Common myeloid progenitor, CD34-positive (primary cell): ENCODE measurements at regions not wholly inside any gene's neighbourhood (a gene's known extent, or its start where the extent isn't known, plus 50 kb on each side); places are given as distances from the start of the nearest gene placed in this dataset.
"Not testable (repeated sequence)": the region's sequence is repeated elsewhere in the genome, so short reads cannot be mapped to it uniquely, and the experiment has no call there.

Source experiments
- CTCF ChIA-PET: fragments of 350-600 bp; sonication (Branson Sonifier 250); formaldehyde crosslinking; loops from one replicate; lab custom pipeline; 2021; ENCODE audit warnings: antibody characterized with exemption; lab: Charles Lee
- POLR2A ChIA-PET: fragments of 350-600 bp; sonication (Branson Sonifier 250); formaldehyde crosslinking; loops from one replicate; lab custom pipeline; 2021; ENCODE audit warnings: antibody characterized with exemption; lab: Charles Lee
- DNase-seq, 3 donors: peaks; one replicate each; pipeline versions ENCODE4 v3.0.0 to v3.0.0-alpha.2; 2013
- H3K27ac ChIP-seq, 2 experiments: 1 replicate in 1 of 2; 2 replicates in 1 of 2; pipeline ENCODE4 v1.7.0; 2013; ENCODE audit warnings: inconsistent platforms in 2 of 2, low read length in 2 of 2, mild to moderate bottlenecking in 2 of 2, low read depth in 1 of 2, moderate library complexity in 1 of 2; ENCODE audit not compliant: severe bottlenecking in 2 of 2, insufficient read depth in 1 of 2, poor library complexity in 1 of 2
- H3K27me3 ChIP-seq, 5 experiments: replicated peaks in 2 of 5; 1 replicate in 3 of 5; 2 replicates in 2 of 5; pipeline versions ENCODE4 v1.6.1 to v1.7.0; 2013; ENCODE audit warnings: low read length in 4 of 5, mild to moderate bottlenecking in 2 of 5, moderate library complexity in 2 of 5, inconsistent platforms in 1 of 5; ENCODE audit not compliant: insufficient read depth in 5 of 5, control insufficient read depth in 4 of 5
- H3K36me3 ChIP-seq, 4 experiments: 1 replicate in 2 of 4; 2 replicates in 2 of 4; pipeline versions ENCODE4 v1.6.1 to v1.7.0; 2013; ENCODE audit warnings: low read length in 3 of 4, control low read depth in 1 of 4, mild to moderate bottlenecking in 1 of 4; ENCODE audit not compliant: control insufficient read depth in 4 of 4, insufficient read depth in 4 of 4
- H3K4me1 ChIP-seq, 4 experiments: 1 replicate in 3 of 4; 2 replicates in 1 of 4; pipeline versions ENCODE4 v1.6.1 to v1.7.1; 2013; ENCODE audit warnings: low read length in 3 of 4, mild to moderate bottlenecking in 3 of 4, control low read depth in 1 of 4, inconsistent platforms in 1 of 4, moderate library complexity in 1 of 4; ENCODE audit not compliant: control insufficient read depth in 4 of 4, insufficient read depth in 4 of 4; ENCODE audit errors: control extremely low read depth in 1 of 4
- H3K4me3 ChIP-seq, 7 experiments: 1 replicate in 4 of 7; 2 replicates in 3 of 7; pipeline versions ENCODE4 v1.5.1 to v1.7.0; 2013; ENCODE audit warnings: mild to moderate bottlenecking in 7 of 7, low read length in 6 of 7, moderate library complexity in 6 of 7, inconsistent platforms in 2 of 7, low read depth in 2 of 7, control low read depth in 1 of 7; ENCODE audit not compliant: insufficient read depth in 4 of 7, control insufficient read depth in 1 of 7; ENCODE audit errors: extremely low read depth in 1 of 7
- H3K9me3 ChIP-seq, 5 experiments: 1 replicate in 4 of 5; 2 replicates in 1 of 5; pipeline versions ENCODE4 v1.6.1 to v1.7.1; 2013; ENCODE audit warnings: low read length in 4 of 5, mild to moderate bottlenecking in 2 of 5, inconsistent platforms in 1 of 5, low read depth in 1 of 5, moderate library complexity in 1 of 5; ENCODE audit not compliant: control insufficient read depth in 4 of 5, insufficient read depth in 2 of 5; ENCODE audit errors: control extremely low read depth in 1 of 5
- WGBS: methylation state at CpG from one replicate; pipeline ENCODE4 v1.1.5; 2013; ENCODE audit not compliant: insufficient coverage; 5-methylcytosine and 5-hydroxymethylcytosine counted together

- POLR2A ChIA-PET = no interaction called here
These were observed 289.5 kb upstream of the PPARGC1A start for GRCh38 chr4:24179201-24179840.

GRCh38 chr4:24177443-24177842 lies 287.6 kb upstream of the PPARGC1A start:
- H3K27ac ChIP-seq, POLR2A ChIA-PET, H3K4me1 ChIP-seq, H3K9me3 ChIP-seq, DNase-seq, H3K27me3 ChIP-seq, H3K4me3 ChIP-seq, H3K36me3 ChIP-seq: not testable (repeated sequence)
- CTCF ChIA-PET = interaction anchor here (0.7 kb wide), 1 partner anchor 1050 kb away, joined by 3 read pairs; no protein-coding TSS in a partner anchor
- 80% methylated on average over 1 of the region's 2 CpGs for WGBS

More at GRCh38 chr4:24179201-24179840, 289.5 kb upstream of the PPARGC1A start:
- Histone ChIP-seq H3K27me3 (no peaks in the 10 kb centered on the region), H3K36me3 (no peaks in the 10 kb centered on the region), H3K4me3 (no peak overlapping the region), H3K27ac (no peak overlapping the region), H3K4me1 (no peaks in the 10 kb centered on the region), H3K9me3 (no peaks in the 10 kb centered on the region)
- CTCF ChIA-PET = no interaction called here
- no peak for DNase-seq
- WGBS = 81% methylated on average over 3 of the region's 4 CpGs

GRCh38 chr4:24175707-24176106 lies 285.9 kb upstream of the PPARGC1A start:
- Histone ChIP-seq H3K9me3 (no peaks in the 10 kb centered on the region), H3K4me1 (no peaks in the 10 kb centered on the region), H3K27ac (no peak overlapping the region), H3K36me3 (no peaks in the 10 kb centered on the region), H3K27me3 (no peaks in the 10 kb centered on the region), H3K4me3 (no peak overlapping the region)
- no peak for DNase-seq
- ChIA-PET POLR2A (no interaction called here), CTCF (interaction anchor here (0.7 kb wide), 1 partner anchor 1040 kb away, joined by 3 read pairs; no protein-coding TSS in a partner anchor)
- WGBS = 100% methylated on average over 5 of the region's 7 CpGs

GRCh38 chr4:24174602-24175001 lies 284.8 kb upstream of the PPARGC1A start:
- no CpG with 5 or more reads among the region's 4 CpGs for WGBS
- H3K4me3 ChIP-seq = no peak overlapping the region
- H3K4me1 ChIP-seq = no peaks in the 10 kb centered on the region
- H3K9me3 ChIP-seq = no peaks in the 10 kb centered on the region
- no peak for DNase-seq
- ChIA-PET POLR2A (no interaction called here), CTCF (no interaction called here)
- no peaks in the 10 kb centered on the region for H3K27me3 ChIP-seq
- H3K27ac ChIP-seq = no peak overlapping the region
- no peaks in the 10 kb centered on the region for H3K36me3 ChIP-seq

- Histone ChIP-seq H3K4me3 (no peak overlapping the region), H3K36me3 (no peaks in the 10 kb centered on the region), H3K9me3 (no peaks in the 10 kb centered on the region), H3K27me3 (no peaks in the 10 kb centered on the region), H3K27ac (no peak overlapping the region), H3K4me1 (no peaks in the 10 kb centered on the region)
- ChIA-PET CTCF (no interaction called here), POLR2A (no interaction called here)
- DNase-seq = no peak
- 81% methylated on average over 4 of the region's 4 CpGs for WGBS
These were observed 282.6 kb upstream of the PPARGC1A start for GRCh38 chr4:24172406-24172805.

- no peaks in the 10 kb centered on the region for H3K27me3 ChIP-seq
- no peaks in the 10 kb centered on the region for H3K36me3 ChIP-seq
- no peaks in the 10 kb centered on the region for H3K9me3 ChIP-seq
- H3K27ac ChIP-seq = no peak overlapping the region
- CTCF ChIA-PET = no interaction called here
- POLR2A ChIA-PET = no interaction called here
- H3K4me3 ChIP-seq = no peak overlapping the region
- DNase-seq = no peak
- H3K4me1 ChIP-seq = no peaks in the 10 kb centered on the region
These were observed 280.1 kb upstream of the PPARGC1A start for GRCh38 chr4:24169956-24170355.

- ChIA-PET CTCF (no interaction called here), POLR2A (no interaction called here)
- no CpG with 5 or more reads among the region's 2 CpGs for whole genome bisulfite sequencing
- no peaks in the 10 kb centered on the region for H3K4me1 ChIP-seq
- H3K9me3 ChIP-seq = no peaks in the 10 kb centered on the region
- H3K36me3 ChIP-seq = no peaks in the 10 kb centered on the region
- H3K27me3 ChIP-seq = no peaks in the 10 kb centered on the region
- no peak overlapping the region for H3K4me3 ChIP-seq
- H3K27ac ChIP-seq = no peak overlapping the region
- no peak for DNase-seq
These were observed 278.8 kb upstream of the PPARGC1A start for GRCh38 chr4:24168658-24169057.
